SU-DHL-6 (cell line): ENCODE measurements at regions not wholly inside any gene's neighbourhood (a gene's known extent, or its start where the extent isn't known, plus 50 kb on each side); places are given as distances from the start of the nearest gene placed in this dataset.

Source experiments
- H2AFZ ChIP-seq: fragments of 200-600 bp; sonication (generic); 2 replicates; pipeline ENCODE4 v1.6.1; 2014; ENCODE audit warnings: low read depth, mild to moderate bottlenecking, moderate library complexity, mixed read lengths, antibody characterized with exemption, low read length; ENCODE audit not compliant: severe bottlenecking
- H3F3A ChIP-seq: fragments of 200-600 bp; shearing (Covaris generic); 2 replicates; pipeline ENCODE4 v1.6.0; 2016; ENCODE audit warnings: antibody characterized with exemption, mild to moderate bottlenecking; ENCODE audit not compliant: insufficient read depth
- H3K27ac ChIP-seq: fragments of 200-600 bp; sonication (generic); 2 replicates; pipeline ENCODE4 v1.5.1; 2016; ENCODE audit warnings: low read depth, mild to moderate bottlenecking, low read length, moderate library complexity, mixed read lengths
- H3K27me3 ChIP-seq: fragments of 200-600 bp; sonication (generic), shearing (Covaris generic); 2 replicates; pipeline ENCODE4 v1.6.0; 2014; ENCODE audit warnings: mild to moderate bottlenecking, low read length
- H3K36me3 ChIP-seq: fragments of 200-600 bp; sonication (generic); 2 replicates; pipeline ENCODE4 v1.6.1; 2014; ENCODE audit warnings: mild to moderate bottlenecking, low read length, mixed read lengths
- H3K4me2 ChIP-seq: fragments of 300-600, 200-600 bp; shearing (Covaris generic), sonication (generic); 2 replicates; pipeline ENCODE4 v1.6.0; 2014; ENCODE audit warnings: low read length, low read depth, mild to moderate bottlenecking; ENCODE audit not compliant: poor library complexity, severe bottlenecking
- H3K4me3 ChIP-seq: fragments of 200-600 bp; sonication (generic); 2 replicates; pipeline ENCODE4 v1.5.1; 2014; ENCODE audit warnings: antibody characterized with exemption, low read length, mild to moderate bottlenecking, mixed read lengths; ENCODE audit not compliant: insufficient read depth, poor library complexity, severe bottlenecking
- H3K79me2 ChIP-seq: fragments of 200-600 bp; sonication (generic); 2 replicates; pipeline ENCODE4 v1.6.1; 2014; ENCODE audit warnings: mild to moderate bottlenecking, low read length, moderate library complexity; ENCODE audit not compliant: insufficient read depth
- H3K9ac ChIP-seq: fragments of 200-600 bp; sonication (generic); 2 replicates; pipeline ENCODE4 v1.7.0; 2014; ENCODE audit warnings: mild to moderate bottlenecking, low read length
- H3K9me2 ChIP-seq: fragments of 200-600 bp; sonication (generic); replicated peaks from 2 replicates; pipeline ENCODE4 v1.6.1; 2014; ENCODE audit warnings: low read length; ENCODE audit not compliant: insufficient read depth
- H3K9me3 ChIP-seq: fragments of 200-600 bp; sonication (generic); 2 replicates; pipeline ENCODE4 v1.6.1; 2014; ENCODE audit warnings: low read length, mixed read lengths; ENCODE audit not compliant: insufficient read depth
- H4K20me1 ChIP-seq: fragments of 200-600 bp; sonication (generic); 2 replicates; pipeline ENCODE4 v1.6.1; 2014; ENCODE audit warnings: low read depth, mild to moderate bottlenecking, antibody characterized with exemption, low read length, moderate library complexity, mixed read lengths
- EZH2phosphoT487 ChIP-seq: fragments of 200-600 bp; sonication (generic), shearing (Covaris generic); conservative IDR thresholded peaks from 2 replicates; pipeline ENCODE4 v1.6.1; 2018; ENCODE audit warnings: mild to moderate bottlenecking, antibody characterized with exemption, low read length, moderate library complexity, mixed read lengths
- TF ChIP-seq, protein P1 (sequence below): fragments of 200-600 bp; sonication (generic); IDR thresholded peaks from one replicate; pipeline ENCODE4 v1.5.1; 2017; ENCODE audit warnings: antibody characterized with exemption, mild to moderate bottlenecking, low read length, moderate library complexity; ENCODE audit not compliant: insufficient read depth, poor library complexity, severe bottlenecking

DNA sequence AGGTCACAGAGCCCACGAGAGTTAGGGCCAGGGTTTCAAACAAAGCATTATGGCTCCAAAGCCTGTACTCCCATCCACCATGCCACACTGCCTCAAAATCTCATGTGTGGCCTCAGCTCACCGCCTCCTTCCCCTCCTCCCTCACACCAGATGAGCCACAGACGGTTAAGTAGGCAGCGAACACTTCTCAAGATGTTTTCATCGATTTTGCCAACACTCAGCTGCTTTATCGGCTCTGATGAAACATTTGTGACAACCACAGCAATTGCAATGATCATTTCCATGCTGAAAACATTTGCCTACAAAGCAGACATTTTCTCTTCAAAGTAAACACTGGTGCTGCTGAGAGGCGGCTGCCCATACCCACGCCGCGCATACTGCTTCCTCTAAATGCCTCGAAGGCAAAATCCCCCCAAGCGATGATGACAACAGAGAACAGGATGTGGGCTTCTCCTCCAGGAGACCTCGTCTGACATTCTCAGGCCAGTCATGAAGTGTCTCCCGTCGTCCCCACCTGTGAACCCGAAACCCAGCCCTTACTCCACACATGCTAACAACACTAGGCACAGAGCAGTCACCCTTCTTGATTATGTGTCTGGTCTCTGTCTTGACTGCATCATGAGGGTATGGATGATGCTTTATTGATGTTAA is 599.2 kb downstream of the SOX6 start:
- TF ChIP-seq, protein P1, sequence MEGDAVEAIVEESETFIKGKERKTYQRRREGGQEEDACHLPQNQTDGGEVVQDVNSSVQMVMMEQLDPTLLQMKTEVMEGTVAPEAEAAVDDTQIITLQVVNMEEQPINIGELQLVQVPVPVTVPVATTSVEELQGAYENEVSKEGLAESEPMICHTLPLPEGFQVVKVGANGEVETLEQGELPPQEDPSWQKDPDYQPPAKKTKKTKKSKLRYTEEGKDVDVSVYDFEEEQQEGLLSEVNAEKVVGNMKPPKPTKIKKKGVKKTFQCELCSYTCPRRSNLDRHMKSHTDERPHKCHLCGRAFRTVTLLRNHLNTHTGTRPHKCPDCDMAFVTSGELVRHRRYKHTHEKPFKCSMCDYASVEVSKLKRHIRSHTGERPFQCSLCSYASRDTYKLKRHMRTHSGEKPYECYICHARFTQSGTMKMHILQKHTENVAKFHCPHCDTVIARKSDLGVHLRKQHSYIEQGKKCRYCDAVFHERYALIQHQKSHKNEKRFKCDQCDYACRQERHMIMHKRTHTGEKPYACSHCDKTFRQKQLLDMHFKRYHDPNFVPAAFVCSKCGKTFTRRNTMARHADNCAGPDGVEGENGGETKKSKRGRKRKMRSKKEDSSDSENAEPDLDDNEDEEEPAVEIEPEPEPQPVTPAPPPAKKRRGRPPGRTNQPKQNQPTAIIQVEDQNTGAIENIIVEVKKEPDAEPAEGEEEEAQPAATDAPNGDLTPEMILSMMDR: no peak
- no peak for TF ChIP-seq EZH2phosphoT487
- Histone ChIP-seq H4K20me1 (no peaks in the 10 kb centered on the region), H3K9me3 (no peaks in the 10 kb centered on the region), H2AFZ (no peak overlapping the region), H3K36me3 (no peaks in the 10 kb centered on the region), H3F3A (no peaks in the 10 kb centered on the region), H3K4me3 (no peak overlapping the region), H3K9me2 (no peaks in the 10 kb centered on the region), H3K9ac (no peak overlapping the region), H3K79me2 (no peaks in the 10 kb centered on the region), H3K4me2 (no peak overlapping the region), H3K27ac (no peak overlapping the region), H3K27me3 (no peaks in the 10 kb centered on the region; the same call in 1 of the 2 replicates)

DNA sequence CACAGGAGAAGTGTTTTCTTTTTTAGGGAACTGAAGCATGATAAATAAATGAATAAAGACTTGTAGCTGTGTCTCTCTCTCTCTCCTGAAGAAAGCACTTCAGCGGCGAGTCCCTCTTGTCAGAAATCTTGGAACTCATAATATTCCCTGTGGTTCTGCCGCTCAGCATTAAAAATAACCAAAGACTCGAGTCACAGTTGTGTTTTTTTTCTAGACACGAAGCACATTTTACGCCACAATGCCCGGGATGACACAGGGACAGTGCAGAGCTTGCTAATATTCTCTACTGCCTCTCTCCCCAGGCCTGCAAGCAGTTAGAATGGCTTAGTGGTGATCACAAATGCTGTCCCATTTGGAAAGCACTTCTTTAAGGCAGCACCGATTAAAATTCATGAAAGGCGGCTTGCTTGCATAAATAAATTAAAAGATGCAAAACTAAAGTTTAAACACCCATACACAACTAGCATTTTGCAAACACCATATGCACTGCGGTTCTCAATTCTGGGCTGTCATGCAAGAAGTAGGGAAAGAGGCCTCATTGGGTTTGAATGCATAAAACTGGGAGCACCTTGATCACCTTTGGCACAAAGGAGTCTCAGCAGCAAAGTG is 597.4 kb downstream of the SOX6 start:
- Histone ChIP-seq H3K27ac (no peak overlapping the region), H3K79me2 (no peaks in the 10 kb centered on the region), H3K9me3 (no peaks in the 10 kb centered on the region), H2AFZ (no peak overlapping the region), H3K9ac (no peak overlapping the region), H3K9me2 (no peaks in the 10 kb centered on the region), H3K27me3 (no peaks in the 10 kb centered on the region; the same call in 1 of the 2 replicates), H3F3A (no peaks in the 10 kb centered on the region), H3K4me3 (no peak overlapping the region), H4K20me1 (no peaks in the 10 kb centered on the region), H3K36me3 (no peaks in the 10 kb centered on the region), H3K4me2 (no peak overlapping the region)
- TF ChIP-seq, protein P1: no peak
- no peak for TF ChIP-seq EZH2phosphoT487

DNA sequence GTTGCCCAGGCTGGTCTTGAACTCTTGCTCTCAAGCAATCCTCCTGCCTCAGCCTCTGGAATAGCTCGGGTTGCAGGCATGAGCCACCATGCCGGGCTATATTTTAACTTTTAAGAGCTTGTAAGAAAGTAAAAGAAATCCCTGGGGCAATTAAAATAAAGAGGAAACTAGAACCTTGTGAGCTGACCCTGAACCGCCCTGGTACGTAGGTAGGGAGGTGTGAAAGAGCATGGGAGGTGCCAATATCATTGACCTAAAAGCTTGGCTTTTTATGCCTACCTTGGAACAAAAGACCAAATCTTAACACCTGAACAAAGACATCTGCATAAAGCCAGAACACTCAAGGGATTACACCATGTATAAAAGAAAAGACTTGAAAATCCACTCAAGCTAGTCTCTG is 595.1 kb downstream of the SOX6 start:
- no peak overlapping the region for H3K27ac ChIP-seq
- H3K36me3 ChIP-seq: no peaks in the 10 kb centered on the region
- no peak for TF ChIP-seq EZH2phosphoT487
- TF ChIP-seq, protein P1: no peak
- H4K20me1 ChIP-seq: no peaks in the 10 kb centered on the region
- no peak overlapping the region for H3K9ac ChIP-seq
- H3K4me3 ChIP-seq: no peak overlapping the region
- no peaks in the 10 kb centered on the region for H3K79me2 ChIP-seq
- H3K4me2 ChIP-seq: no peak overlapping the region
- H3K9me2 ChIP-seq: no peaks in the 10 kb centered on the region
- no peaks in the 10 kb centered on the region for H3K9me3 ChIP-seq
- no peaks in the 10 kb centered on the region for H3K27me3 ChIP-seq
- H2AFZ ChIP-seq: no peak overlapping the region
- H3F3A ChIP-seq: no peaks in the 10 kb centered on the region
